H1 (cell line): ENCODE measurements at regions not wholly inside any gene's neighbourhood (a gene's known extent, or its start where the extent isn't known, plus 50 kb on each side); places are given as distances from the start of the nearest gene placed in this dataset.

Experiments
- BCL11A ChIP-seq, 2 experiments: IDR thresholded peaks; one replicate each; pipeline ENCODE4 v1.6.1; 2011; ENCODE audit warnings: low read depth in 2 of 2, low read length in 2 of 2, mild to moderate bottlenecking in 2 of 2
- EZH2 ChIP-seq: fragments of 200-600 bp; sonication (generic); IDR thresholded peaks from 2 replicates; pipeline ENCODE4 v1.7.1; 2012; ENCODE audit warnings: low read depth, mild to moderate bottlenecking, moderate library complexity, low read length, inconsistent platforms; ENCODE audit not compliant: severe bottlenecking
- POLR2A ChIP-seq, 2 experiments: IDR thresholded peaks; 1 replicate in 1 of 2; 2 replicates in 1 of 2; pipeline ENCODE4 v1.6.1; 2011; ENCODE audit warnings: low read depth in 2 of 2, low read length in 2 of 2, mild to moderate bottlenecking in 2 of 2; ENCODE audit errors: control extremely low read depth in 1 of 2
- SUZ12 ChIP-seq: fragments of 200-600 bp; sonication (generic); IDR thresholded peaks from 2 replicates; pipeline ENCODE4 v1.6.1; 2012; ENCODE audit warnings: mild to moderate bottlenecking, inconsistent platforms, low read length, moderate library complexity, mixed read lengths

GRCh38 chr16:85514295-85514597 is 98.9 kb upstream of the GSE1 start (continued):
- TF ChIP-seq SUZ12, result no peak
- no peak for TF ChIP-seq BCL11A (IDR thresholded peaks at IDR 0.05; ENCODE audit: low read depth in 2 of 2, low read length in 2 of 2)
- no peak for TF ChIP-seq POLR2A (IDR thresholded peaks at IDR 0.05; ENCODE audit: control extremely low read depth in 1 of 2, low read depth in 2 of 2, low read length in 2 of 2)
- TF ChIP-seq EZH2, result no peak
